HG03095 (cell line): ENCODE measurements at regions not wholly inside any gene's neighbourhood (a gene's known extent, or its start where the extent isn't known, plus 50 kb on each side); places are given as distances from the start of the nearest gene placed in this dataset.
A peak's percentile ranks its signal among the peaks of the same experiment; 100 is the strongest.

ENCODE experiments used
- ATAC-seq: cut with Tn5 transposase; IDR thresholded peaks from one replicate; pipeline ENCODE4 v1.9.1; 2021; ENCODE audit warnings: moderate library complexity; ENCODE audit not compliant: unreplicated experiment

DNA sequence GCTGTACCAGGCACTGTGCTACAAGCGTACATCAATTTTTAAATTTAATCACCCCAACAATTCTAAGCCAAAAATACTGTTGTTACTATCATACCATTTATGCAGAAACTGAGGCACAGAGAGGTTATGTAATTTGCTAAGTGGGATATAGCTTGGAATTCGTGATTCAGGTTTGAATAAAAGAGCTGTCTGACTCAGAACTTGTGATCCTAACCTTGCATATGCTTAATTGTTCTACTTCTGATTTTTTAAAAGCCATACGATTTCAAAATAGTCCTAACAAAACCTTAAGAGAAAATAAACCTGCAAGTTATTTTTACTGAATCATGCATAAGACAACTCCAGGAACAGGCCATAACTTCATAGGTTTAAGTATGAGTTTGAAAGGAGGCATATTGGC lies 498.0 kb upstream of the CFAP20DC start:
- no peak for ATAC-seq

DNA sequence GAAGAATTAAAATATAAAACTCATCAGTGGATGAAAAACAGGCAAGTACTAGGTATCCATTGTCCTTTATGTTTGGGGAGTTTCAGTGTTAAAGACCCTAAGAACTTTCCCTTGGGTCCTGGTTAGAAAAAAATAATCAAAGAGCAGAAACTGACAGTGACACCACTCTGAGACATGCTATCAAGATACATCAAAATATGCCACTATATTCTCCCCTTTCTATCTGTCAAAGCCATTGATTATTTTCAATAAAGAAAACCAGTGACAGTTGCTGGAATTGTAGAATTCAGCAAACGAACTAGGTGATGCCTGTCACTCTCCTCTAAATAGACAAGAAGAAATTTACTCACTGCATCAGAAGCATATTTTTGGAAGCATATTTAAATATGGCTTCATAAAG lies 496.7 kb upstream of the CFAP20DC start:
- ATAC-seq, result no peak

DNA sequence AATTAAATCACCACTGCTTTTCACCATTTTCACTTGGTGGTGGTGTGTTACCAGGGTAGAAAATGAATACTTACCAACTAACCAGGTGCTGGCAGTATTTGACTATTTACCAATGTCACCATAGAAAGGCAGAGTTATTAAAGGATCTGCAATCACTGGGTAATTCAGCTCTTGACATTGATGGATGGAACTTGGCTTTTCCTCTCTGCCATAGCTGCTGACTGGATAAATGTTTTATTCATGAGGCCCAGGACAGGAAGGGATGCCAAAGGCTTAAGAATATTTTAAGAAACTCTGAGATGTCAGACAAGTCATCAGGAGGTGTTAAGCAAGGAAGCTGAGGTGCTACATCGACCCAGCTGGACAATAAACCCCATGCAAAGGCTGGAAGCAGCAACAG lies 495.5 kb upstream of the CFAP20DC start:
- ATAC-seq, result no peak

DNA sequence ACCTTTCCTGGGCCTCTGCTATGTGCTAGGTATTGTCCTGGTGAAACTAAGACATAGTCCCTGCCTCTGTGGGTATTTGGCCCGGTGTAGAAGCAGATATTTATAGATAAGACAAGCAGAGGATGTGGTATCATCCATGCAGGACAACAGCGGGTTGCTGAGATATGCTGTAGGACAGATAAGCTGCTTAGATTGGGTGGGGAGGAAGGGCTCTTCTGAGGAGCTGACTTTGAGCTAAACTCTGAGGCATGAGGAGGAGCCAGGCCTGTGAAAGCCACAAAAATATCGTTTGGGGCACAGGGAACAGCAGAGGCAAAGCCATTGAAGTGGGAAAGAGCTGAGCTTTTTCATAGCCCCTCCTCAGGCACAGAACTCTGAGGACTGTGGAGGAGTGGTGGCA lies 492.5 kb upstream of the CFAP20DC start:
- no peak for ATAC-seq

- ATAC-seq, result peak; percentile 96
Measured at GRCh38 chr3:59540696-59541095, 490.9 kb upstream of the CFAP20DC start.

DNA sequence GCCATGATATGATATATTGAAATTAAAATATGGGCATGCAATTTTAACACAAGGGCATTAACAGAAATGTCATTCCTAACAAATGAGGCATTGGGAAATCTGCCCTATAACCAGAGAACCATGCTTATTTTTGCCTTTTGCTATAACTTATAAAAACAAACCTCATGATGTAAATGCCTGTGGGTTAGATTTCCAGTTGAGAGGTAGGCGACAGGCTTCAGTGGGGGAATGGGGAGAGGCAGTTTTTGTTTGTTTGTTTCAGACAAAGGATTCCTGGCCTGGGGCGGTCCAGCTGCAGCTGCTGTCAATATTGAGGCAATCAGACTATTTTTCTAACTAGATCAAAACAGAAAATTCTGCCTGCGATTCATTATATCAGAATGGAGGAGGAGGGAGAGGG lies 490.4 kb upstream of the CFAP20DC start:
- no peak for ATAC-seq

DNA sequence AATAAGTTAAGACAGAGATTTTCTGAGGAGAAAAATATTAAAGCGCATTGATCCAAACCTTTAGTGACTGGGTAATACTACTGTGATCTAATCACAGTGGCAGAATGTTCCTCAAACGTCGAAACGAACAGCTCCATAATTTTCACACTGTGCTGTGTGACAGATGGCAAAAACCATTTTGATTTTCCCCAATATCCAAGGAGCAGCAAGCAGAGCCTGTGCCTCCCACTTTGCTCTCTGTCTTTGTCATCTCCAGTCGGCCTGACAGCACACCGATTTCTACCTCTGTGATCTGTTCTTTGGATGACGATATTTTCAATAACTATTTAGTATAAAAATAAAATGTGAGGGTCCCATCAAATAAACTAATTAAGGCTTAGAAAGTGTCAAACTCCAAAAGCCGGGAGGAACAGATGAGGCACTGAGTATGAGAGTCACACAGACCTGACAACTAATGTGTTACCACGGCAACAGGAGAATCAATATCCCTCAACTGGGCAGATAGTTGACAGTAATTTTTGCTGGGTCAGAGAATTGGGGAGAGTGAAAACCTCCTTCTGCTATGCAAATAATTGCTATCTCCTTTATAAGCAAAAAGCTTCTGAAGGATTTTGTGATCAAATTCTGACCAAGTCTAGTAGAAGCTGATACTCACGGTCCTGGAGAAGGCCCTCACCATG lies 489.1 kb upstream of the CFAP20DC start:
- ATAC-seq, result no peak

DNA sequence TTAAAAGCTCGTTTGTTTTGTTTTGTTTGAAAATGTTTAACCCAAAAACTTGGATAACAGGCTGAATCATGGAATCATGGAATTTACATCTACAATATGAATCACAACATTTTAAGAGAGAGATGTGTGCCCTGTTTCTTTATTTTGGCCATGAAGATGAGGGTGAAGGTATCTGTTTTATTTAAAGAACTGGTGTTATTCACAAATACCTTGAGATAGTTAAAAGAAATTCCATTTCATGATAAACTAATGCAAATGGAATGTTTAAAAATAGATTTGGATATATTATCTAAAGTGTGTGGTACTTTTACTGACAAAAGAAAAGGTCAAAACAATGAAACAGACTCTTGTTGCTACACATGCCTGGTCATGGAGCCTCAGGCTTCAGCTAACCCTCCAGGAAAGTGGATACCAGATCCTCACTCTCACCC lies 486.0 kb upstream of the CFAP20DC start:
- ATAC-seq, result no peak

GRCh38 chr3:59531994-59532393 lies 482.2 kb upstream of the CFAP20DC start:
- no peak for ATAC-seq

- no peak for ATAC-seq
Measured at GRCh38 chr3:59531066-59531745, 481.4 kb upstream of the CFAP20DC start.

GRCh38 chr3:59528251-59528650 lies 478.4 kb upstream of the CFAP20DC start:
- ATAC-seq, result no peak

GRCh38 chr3:59527493-59527892 lies 477.7 kb upstream of the CFAP20DC start:
- ATAC-seq, result no peak

DNA sequence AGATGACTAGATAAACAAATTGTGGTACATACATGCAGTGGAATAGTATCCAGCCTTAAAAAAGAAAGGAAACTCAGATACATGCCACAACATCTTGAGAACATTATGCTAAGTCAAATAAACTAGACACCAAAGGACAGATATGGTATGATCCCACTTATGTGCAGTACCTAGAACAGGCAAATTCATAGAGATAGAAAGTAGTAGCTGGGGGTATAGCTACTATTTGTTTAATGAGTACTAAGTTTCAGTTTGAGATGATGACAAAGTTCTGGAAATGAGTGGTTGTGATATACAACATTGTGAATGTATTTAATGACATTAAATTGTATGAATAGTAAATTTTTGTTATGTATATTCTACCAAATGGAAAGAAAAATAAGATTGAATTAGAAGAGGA lies 477.2 kb upstream of the CFAP20DC start:
- peak; percentile 55 for ATAC-seq

DNA sequence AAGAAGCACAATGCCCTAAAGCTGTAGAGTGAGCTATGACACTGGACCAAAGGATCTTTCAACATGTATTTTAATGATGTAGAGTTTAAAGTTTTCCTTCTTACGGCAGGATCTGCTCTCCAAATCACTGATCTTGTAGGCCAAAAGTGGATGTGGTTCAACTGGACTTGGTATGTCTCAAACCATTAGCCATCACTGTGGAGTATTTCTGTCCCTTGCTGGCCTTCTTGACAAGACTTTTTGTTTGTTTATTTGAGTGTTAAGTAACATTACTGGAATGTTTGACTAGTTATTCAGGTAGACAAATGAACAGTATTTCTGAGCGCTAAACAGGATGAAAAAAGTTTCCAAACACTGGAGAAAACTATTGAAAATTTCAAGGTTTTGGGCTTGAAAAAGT lies 472.7 kb upstream of the CFAP20DC start:
- no peak for ATAC-seq

DNA sequence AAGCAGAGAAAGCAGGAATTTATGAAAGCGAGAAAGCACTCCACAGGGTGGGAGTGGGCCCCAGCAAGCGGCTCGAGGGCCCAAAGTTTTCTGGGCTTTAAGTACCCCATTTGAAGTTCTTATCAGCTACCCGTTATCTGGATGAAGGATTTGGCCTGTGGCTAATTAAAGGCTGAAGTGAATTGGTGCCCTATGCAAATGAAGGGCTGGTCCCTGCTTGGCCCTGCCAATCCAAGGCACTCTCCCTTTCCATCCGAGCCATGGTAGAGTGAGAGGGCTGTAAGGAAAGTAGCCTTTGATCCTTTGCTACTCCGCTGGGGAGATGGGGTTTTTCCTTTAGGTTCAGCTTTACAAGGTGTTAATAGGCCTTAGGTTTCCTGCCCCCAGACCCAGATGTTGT lies 469.3 kb upstream of the CFAP20DC start:
- ATAC-seq, result no peak

- no peak for ATAC-seq
Measured at GRCh38 chr3:59518283-59519055, 468.6 kb upstream of the CFAP20DC start.

- ATAC-seq, result no peak
Measured at GRCh38 chr3:59517388-59517787, 467.6 kb upstream of the CFAP20DC start.

DNA sequence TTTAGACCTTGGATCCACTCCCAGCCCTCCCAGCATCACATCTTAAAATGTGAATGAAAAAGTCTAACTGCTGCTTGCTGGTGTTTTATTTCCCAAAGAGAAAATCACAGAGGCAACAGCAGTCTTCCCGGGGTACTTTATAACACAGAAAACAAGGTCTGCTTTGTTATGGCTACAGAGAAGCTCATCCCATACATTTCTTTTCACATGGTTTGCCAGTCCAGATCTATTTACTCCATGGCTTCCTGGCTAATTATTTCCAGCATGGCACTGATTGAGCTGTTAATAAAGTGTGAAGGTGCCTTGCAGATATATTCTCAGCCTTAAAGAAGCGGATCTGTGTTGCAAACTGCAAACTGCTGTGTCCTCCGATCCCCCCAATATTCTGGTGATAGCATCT lies 466.1 kb upstream of the CFAP20DC start:
- no peak for ATAC-seq

GRCh38 chr3:59514865-59515482 lies 465.1 kb upstream of the CFAP20DC start:
- no peak for ATAC-seq

- no peak for ATAC-seq
Measured at GRCh38 chr3:59513570-59513969, 463.7 kb upstream of the CFAP20DC start.

- ATAC-seq, result no peak
Measured at GRCh38 chr3:59512066-59512465, 462.2 kb upstream of the CFAP20DC start.

- ATAC-seq, result no peak
Measured at GRCh38 chr3:59510576-59510975, 460.8 kb upstream of the CFAP20DC start.
